Left ventricle myocardium inferior (tissue), 1 donor: ENCODE measurements at regions not wholly inside any gene's neighbourhood (a gene's known extent, or its start where the extent isn't known, plus 50 kb on each side); places are given as distances from the start of the nearest gene placed in this dataset.

Experiments
- DNase-seq: peaks from one replicate; pipeline ENCODE4 v3.0.0-alpha.2; 2020
- H3K27ac ChIP-seq: fragments of 200-600 bp; replicated peaks from 2 replicates; pipeline ENCODE4 v1.8.0; 2021
- H3K27me3 ChIP-seq: fragments of 200-600 bp; 2 replicates; pipeline ENCODE4 v1.8.0; 2021; ENCODE audit warnings: low read depth
- H3K36me3 ChIP-seq: fragments of 200-600 bp; 2 replicates; pipeline ENCODE4 v1.8.0; 2021
- H3K4me1 ChIP-seq: fragments of 200-600 bp; 2 replicates; pipeline ENCODE4 v1.8.0; 2021
- H3K4me3 ChIP-seq: fragments of 200-600 bp; 2 replicates; pipeline ENCODE4 v1.8.0; 2021; ENCODE audit warnings: mild to moderate bottlenecking, moderate library complexity
- H3K9me3 ChIP-seq: fragments of 200-600 bp; replicated peaks from 2 replicates; pipeline ENCODE4 v1.8.0; 2021
- intact Hi-C: fragments of 100-400 bp; cut with micrococcal nuclease; formaldehyde crosslinking; loops from one replicate; pipeline ENCODE4 v1.11.0; 2022
- TF ChIP-seq, protein P1 (sequence below): fragments of 200-600 bp; IDR thresholded peaks from 2 replicates; pipeline ENCODE4 v1.8.0; 2021; ENCODE audit warnings: antibody characterized with exemption, mild to moderate bottlenecking, borderline replicate concordance
- donor health status: DM: no; HTN: yes; CAD: no; lungs with severe emphysema.

DNA sequence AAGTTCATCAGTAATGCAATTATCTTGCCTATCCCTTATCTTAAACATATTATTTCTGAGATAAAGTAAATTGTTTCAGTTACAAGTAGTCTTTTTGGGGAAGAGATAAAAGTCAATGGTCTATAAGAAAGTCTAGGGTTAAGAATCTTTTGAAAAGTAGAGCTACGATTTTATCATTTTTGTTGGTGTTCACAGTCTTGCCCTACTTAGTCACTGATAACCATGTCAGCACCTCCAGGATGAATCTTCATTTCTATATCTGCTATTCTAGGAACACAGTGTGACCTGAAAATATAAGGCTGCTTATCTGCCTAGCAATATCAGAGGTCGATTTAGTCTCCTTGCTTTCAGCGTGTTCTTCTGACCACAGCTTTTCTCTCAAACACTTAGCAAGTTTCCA lies 1676.5 kb upstream of the PRR20A start:
- Histone ChIP-seq H3K36me3 (no peaks in the 10 kb centered on the region), H3K4me1 (no peaks in the 10 kb centered on the region), H3K27me3 (no peaks in the 10 kb centered on the region), H3K27ac (no peak overlapping the region), H3K9me3 (no peaks in the 10 kb centered on the region), H3K4me3 (no peak overlapping the region)
- no peak for DNase-seq
- intact Hi-C loops = no loop called here
- TF ChIP-seq, protein P1, sequence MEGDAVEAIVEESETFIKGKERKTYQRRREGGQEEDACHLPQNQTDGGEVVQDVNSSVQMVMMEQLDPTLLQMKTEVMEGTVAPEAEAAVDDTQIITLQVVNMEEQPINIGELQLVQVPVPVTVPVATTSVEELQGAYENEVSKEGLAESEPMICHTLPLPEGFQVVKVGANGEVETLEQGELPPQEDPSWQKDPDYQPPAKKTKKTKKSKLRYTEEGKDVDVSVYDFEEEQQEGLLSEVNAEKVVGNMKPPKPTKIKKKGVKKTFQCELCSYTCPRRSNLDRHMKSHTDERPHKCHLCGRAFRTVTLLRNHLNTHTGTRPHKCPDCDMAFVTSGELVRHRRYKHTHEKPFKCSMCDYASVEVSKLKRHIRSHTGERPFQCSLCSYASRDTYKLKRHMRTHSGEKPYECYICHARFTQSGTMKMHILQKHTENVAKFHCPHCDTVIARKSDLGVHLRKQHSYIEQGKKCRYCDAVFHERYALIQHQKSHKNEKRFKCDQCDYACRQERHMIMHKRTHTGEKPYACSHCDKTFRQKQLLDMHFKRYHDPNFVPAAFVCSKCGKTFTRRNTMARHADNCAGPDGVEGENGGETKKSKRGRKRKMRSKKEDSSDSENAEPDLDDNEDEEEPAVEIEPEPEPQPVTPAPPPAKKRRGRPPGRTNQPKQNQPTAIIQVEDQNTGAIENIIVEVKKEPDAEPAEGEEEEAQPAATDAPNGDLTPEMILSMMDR = no peak

DNA sequence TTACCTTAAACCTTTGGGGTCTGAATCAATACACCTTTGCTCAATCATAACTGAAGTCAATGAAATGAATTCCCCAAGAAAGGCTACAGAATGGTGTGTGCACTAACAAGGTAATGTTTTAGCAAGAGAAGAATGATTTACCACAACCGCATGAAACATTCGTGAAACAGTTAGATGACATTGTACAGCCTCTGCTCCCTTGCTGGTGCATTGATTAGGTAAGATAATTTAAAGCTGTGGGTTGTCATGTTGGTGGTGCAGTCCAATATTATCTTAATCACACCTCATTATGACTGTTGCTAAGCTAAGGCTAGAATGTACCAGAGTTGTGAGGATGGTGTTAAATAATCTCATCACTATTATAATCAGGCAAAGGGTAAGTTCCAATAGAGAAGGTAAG lies 1673.2 kb upstream of the PRR20A start:
- DNase-seq = no peak
- TF ChIP-seq, protein P1 = no peak
- no peaks in the 10 kb centered on the region for H3K36me3 ChIP-seq
- H3K27me3 ChIP-seq = no peaks in the 10 kb centered on the region
- H3K4me1 ChIP-seq = no peaks in the 10 kb centered on the region
- intact Hi-C loops = no loop called here
- no peak overlapping the region for H3K27ac ChIP-seq
- H3K4me3 ChIP-seq = no peak overlapping the region
- H3K9me3 ChIP-seq = no peaks in the 10 kb centered on the region

DNA sequence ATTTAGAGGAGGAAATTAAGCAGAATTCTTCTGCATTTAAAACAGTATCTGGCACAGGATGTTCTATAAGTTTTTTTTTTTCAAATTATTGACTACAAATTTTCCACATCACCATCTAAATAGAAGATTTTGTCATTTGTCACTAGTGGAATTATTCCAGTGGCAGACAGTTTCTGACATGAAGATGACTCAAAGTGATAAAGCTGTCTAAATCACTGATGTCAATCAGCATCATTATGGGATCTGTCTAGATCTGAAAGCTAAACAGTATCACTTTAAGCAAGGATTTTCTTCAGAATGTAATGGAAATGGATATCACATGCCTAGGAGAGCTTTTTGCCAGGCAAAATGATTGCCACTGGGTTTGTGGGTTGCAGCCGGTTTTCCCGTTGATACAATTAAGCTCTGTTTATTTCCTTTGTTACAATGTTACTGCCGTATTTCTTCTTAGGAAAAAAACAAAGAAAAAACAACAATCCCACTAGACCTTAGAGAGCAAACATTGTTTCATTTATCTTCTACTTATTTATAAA lies 1657.0 kb upstream of the PRR20A start:
- Histone ChIP-seq H3K4me3 (no peak overlapping the region), H3K27me3 (no peaks in the 10 kb centered on the region), H3K36me3 (no peaks in the 10 kb centered on the region), H3K27ac (no peak overlapping the region), H3K4me1 (no peaks in the 10 kb centered on the region), H3K9me3 (peaks cover 23% of the 10 kb centered on the region)
- TF ChIP-seq, protein P1 = no peak
- DNase-seq = no peak
- intact Hi-C loops = no loop called here

DNA sequence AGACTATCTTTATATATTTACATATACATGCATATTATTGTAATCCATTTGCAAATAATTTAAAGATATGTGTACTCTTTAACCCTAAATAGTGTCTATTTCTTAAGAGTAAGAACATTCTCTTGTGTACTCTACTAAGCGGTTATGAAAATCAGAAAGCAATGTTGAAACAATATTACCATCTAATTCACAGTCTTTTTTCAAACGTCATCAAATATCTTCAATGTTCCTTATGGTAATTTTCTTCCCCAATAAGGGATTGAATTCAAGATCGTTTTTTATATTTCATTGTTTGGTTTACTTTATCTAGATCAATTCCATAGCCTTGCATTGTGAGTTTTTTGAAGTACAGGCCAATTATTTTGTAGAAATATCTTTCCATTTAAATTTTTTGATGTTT lies 1647.4 kb upstream of the PRR20A start:
- DNase-seq = no peak
- intact Hi-C loops = no loop called here
- no peaks in the 10 kb centered on the region for H3K9me3 ChIP-seq
- TF ChIP-seq, protein P1 = no peak
- H3K27ac ChIP-seq = no peak overlapping the region
- H3K4me1 ChIP-seq = no peaks in the 10 kb centered on the region
- H3K36me3 ChIP-seq = no peaks in the 10 kb centered on the region
- no peak overlapping the region for H3K4me3 ChIP-seq
- no peaks in the 10 kb centered on the region for H3K27me3 ChIP-seq

DNA sequence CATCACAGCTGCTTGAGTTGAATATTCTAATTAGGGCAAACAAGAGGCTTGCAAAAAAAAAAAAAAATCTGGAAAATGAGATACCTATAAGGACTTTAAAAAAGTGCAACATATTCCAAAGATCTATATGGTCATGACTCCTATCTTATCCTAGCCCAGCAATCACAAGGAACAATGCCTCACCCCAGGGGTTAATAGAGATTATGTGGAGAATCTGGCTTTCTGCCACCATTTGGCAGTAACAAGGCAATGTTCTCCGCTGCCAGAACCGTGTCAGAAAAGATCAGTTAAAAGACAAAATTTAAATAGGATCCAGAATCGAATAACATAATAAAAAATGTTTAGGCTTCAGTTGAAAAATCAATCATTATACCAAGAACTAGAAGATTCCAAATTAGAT lies 1643.2 kb upstream of the PRR20A start:
- Histone ChIP-seq H3K4me3 (no peak overlapping the region), H3K9me3 (peaks cover 5% of the 10 kb centered on the region), H3K36me3 (no peaks in the 10 kb centered on the region), H3K27me3 (no peaks in the 10 kb centered on the region), H3K27ac (no peak overlapping the region), H3K4me1 (no peaks in the 10 kb centered on the region)
- DNase-seq = no peak
- intact Hi-C loops = no loop called here
- TF ChIP-seq, protein P1 = no peak

DNA sequence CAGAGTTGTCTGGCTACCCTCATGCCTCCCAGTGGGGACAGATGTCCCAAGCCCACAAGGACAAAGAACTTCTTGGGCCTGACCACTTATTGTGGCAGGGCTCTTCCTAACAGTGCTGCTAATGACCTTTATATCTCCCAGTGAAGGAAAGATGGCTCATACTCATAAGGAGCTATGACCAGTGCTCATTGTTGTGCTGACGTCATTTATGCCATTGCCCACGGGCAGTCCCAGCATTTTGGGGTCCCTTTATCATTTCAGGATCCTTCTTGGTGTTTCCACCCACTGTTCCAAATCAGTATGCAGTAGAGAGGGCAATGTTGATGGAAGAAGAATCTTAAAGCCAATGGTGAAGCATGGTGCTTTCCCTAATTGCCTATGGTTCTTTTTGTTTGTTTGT lies 1640.0 kb upstream of the PRR20A start:
- no peaks in the 10 kb centered on the region for H3K36me3 ChIP-seq
- no peaks in the 10 kb centered on the region for H3K27me3 ChIP-seq
- H3K4me1 ChIP-seq = no peaks in the 10 kb centered on the region
- TF ChIP-seq, protein P1 = no peak
- H3K27ac ChIP-seq = no peak overlapping the region
- H3K4me3 ChIP-seq = no peak overlapping the region
- H3K9me3 ChIP-seq = peaks cover 27% of the 10 kb centered on the region
- DNase-seq = no peak
- intact Hi-C loops = no loop called here
